ENCODE measurements at regions not wholly inside any gene's neighbourhood (a gene's known extent, or its start where the extent isn't known, plus 50 kb on each side); places are given as distances from the start of the nearest gene placed in this dataset.

GRCh38 chr12:77768558-77768957, 62.1 kb upstream of the NAV3 start (continued):
- TF ChIP-seq ZBTB33 (IDR thresholded peaks at IDR 0.05; ENCODE audit: borderline replicate concordance, low read depth) (no peak), YY1 (IDR thresholded peaks at IDR 0.05; ENCODE audit: low read depth) (no peak), TAF1 (IDR thresholded peaks at IDR 0.05; ENCODE audit: borderline replicate concordance, low read depth, low read length) (no peak), FOSL2 (IDR thresholded peaks at IDR 0.05; ENCODE audit: borderline replicate concordance, low read depth) (no peak), USF1 (IDR thresholded peaks at IDR 0.05; ENCODE audit: borderline replicate concordance, low read depth) (no peak), SMC3 (IDR thresholded peaks at IDR 0.05; ENCODE audit: low read depth, low read length) (no peak)

- no peaks in the 10 kb centered on the region for H3K79me2 ChIP-seq (ENCODE audit: insufficient read depth)
- CTCF ChIA-PET: no interaction called here
- no peak for DNase-seq
- no peaks in the 10 kb centered on the region for H3K36me3 ChIP-seq (replicated peaks in 1 of 2; ENCODE audit: control insufficient read depth in 1 of 2, insufficient read depth in 2 of 2, low read length in 1 of 2)
- H3K9me3 ChIP-seq: no peaks in the 10 kb centered on the region
- no peak for TF ChIP-seq RCOR1 (IDR thresholded peaks at IDR 0.05; ENCODE audit: low read length)
- TF ChIP-seq GATA2 (CRISPR knock-in tag; IDR thresholded peaks at IDR 0.05): no peak
- no peak for TF ChIP-seq JUND (IDR thresholded peaks at IDR 0.05)
- TF ChIP-seq TCF12 (IDR thresholded peaks at IDR 0.05): no peak
- no peak for TF ChIP-seq CTCF (IDR thresholded peaks at IDR 0.05)
- TF ChIP-seq RXRA (IDR thresholded peaks at IDR 0.05; ENCODE audit: borderline replicate concordance, low read depth): no peak
- no peak for TF ChIP-seq MAX (IDR thresholded peaks at IDR 0.05; ENCODE audit: low read depth)
- no peak for TF ChIP-seq USF1 (IDR thresholded peaks at IDR 0.05; ENCODE audit: borderline replicate concordance, low read depth)
- no peak for TF ChIP-seq NRF1 (IDR thresholded peaks at IDR 0.05; ENCODE audit: low read depth, low read length)
- TF ChIP-seq REST (IDR thresholded peaks at IDR 0.05; ENCODE audit: low read depth, low read length): no peak
- no peak for TF ChIP-seq RAD21 (IDR thresholded peaks at IDR 0.05; ENCODE audit: low read length)
- no peak for TF ChIP-seq MEF2A (IDR thresholded peaks at IDR 0.05; ENCODE audit: borderline replicate concordance, low read depth)
- no peak for TF ChIP-seq GABPA (IDR thresholded peaks at IDR 0.05; ENCODE audit: low read depth)
- TF ChIP-seq ELF1 (IDR thresholded peaks at IDR 0.05): no peak
- no peak for TF ChIP-seq YY1 (IDR thresholded peaks at IDR 0.05; ENCODE audit: low read depth)
- TF ChIP-seq POLR2AphosphoS5 (IDR thresholded peaks at IDR 0.05; ENCODE audit: low read depth, low read length): no peak
- no peak for TF ChIP-seq FOSL2 (IDR thresholded peaks at IDR 0.05; ENCODE audit: borderline replicate concordance, low read depth)
- TF ChIP-seq SMC3 (IDR thresholded peaks at IDR 0.05; ENCODE audit: low read depth, low read length): no peak
- no peak for TF ChIP-seq EP300 (IDR thresholded peaks at IDR 0.05; ENCODE audit: borderline replicate concordance in 1 of 2, low read depth in 1 of 2, low read length in 1 of 2)
- TF ChIP-seq IRF3 (IDR thresholded peaks at IDR 0.05; ENCODE audit: low read depth, low read length): no peak
- H3K4me3 ChIP-seq (ENCODE audit: low read depth in 2 of 2, low read length in 1 of 2): no peak overlapping the region
- no peaks in the 10 kb centered on the region for H3K27me3 ChIP-seq (ENCODE audit: insufficient read depth)
- H3F3A ChIP-seq (replicated peaks; ENCODE audit: insufficient read depth): no peaks in the 10 kb centered on the region
- WGBS (ENCODE audit: low lambda C conversion rate): no CpG with 5 or more reads among the region's 1 CpG
- no peaks in the 10 kb centered on the region for H3K4me1 ChIP-seq (ENCODE audit: control insufficient read depth in 1 of 2, insufficient read depth in 2 of 2, low read depth in 1 of 2, low read length in 1 of 2)
- no peak overlapping the region for H3K27ac ChIP-seq (ENCODE audit: low read depth in 2 of 2, low read length in 1 of 2)
- H3K9ac ChIP-seq: no peak overlapping the region
- H3K4me2 ChIP-seq: no peak overlapping the region
- POLR2A ChIA-PET: no interaction called here
- no peaks in the 10 kb centered on the region for H4K20me1 ChIP-seq (ENCODE audit: insufficient read depth)
- H3K9me2 ChIP-seq: no peaks in the 10 kb centered on the region
- no peak overlapping the region for H2AFZ ChIP-seq (ENCODE audit: low read depth)
These were observed 62.8 kb upstream of the NAV3 start for GRCh38 chr12:77767756-77768343.
